Neural progenitor cell (in vitro differentiated cells): ENCODE measurements at regions not wholly inside any gene's neighbourhood (a gene's known extent, or its start where the extent isn't known, plus 50 kb on each side); places are given as distances from the start of the nearest gene placed in this dataset.

Experiments
- EZH2 ChIP-seq: fragments of 200-600 bp; sonication (generic); IDR thresholded peaks from 2 replicates; pipeline ENCODE4 v1.6.1; 2017; ENCODE audit warnings: antibody characterized with exemption, mild to moderate bottlenecking, moderate library complexity
- TF ChIP-seq, protein P1 (sequence below): fragments of 200-600 bp; sonication (generic); IDR thresholded peaks from 2 replicates; pipeline ENCODE4 v1.5.1; 2017; ENCODE audit warnings: antibody characterized with exemption, mild to moderate bottlenecking

DNA sequence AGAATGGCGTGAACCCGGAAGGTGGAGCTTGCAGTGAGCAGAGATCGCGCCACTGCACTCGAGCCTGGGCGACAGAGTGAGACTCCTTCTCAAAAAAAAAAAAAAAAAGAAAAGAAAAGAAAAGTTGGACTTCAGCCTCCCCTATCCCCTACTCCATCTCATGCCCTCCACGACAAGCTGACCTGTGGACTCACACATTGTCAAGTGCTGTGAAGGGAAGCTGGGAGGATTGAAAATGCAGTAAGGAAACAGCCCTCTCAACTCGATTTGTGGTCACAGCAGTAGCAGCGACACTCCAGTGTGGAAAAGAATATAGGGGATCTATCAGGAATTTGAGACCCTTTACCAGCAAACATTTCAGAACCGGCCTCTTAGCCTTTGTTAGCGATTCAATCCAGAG lies 103.6 kb upstream of the SVIL start:
- TF ChIP-seq EZH2 = no peak
- TF ChIP-seq, protein P1, sequence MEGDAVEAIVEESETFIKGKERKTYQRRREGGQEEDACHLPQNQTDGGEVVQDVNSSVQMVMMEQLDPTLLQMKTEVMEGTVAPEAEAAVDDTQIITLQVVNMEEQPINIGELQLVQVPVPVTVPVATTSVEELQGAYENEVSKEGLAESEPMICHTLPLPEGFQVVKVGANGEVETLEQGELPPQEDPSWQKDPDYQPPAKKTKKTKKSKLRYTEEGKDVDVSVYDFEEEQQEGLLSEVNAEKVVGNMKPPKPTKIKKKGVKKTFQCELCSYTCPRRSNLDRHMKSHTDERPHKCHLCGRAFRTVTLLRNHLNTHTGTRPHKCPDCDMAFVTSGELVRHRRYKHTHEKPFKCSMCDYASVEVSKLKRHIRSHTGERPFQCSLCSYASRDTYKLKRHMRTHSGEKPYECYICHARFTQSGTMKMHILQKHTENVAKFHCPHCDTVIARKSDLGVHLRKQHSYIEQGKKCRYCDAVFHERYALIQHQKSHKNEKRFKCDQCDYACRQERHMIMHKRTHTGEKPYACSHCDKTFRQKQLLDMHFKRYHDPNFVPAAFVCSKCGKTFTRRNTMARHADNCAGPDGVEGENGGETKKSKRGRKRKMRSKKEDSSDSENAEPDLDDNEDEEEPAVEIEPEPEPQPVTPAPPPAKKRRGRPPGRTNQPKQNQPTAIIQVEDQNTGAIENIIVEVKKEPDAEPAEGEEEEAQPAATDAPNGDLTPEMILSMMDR = no peak
